Thyroid gland (tissue), 4 donors: ENCODE measurements at regions not wholly inside any gene's neighbourhood (a gene's known extent, or its start where the extent isn't known, plus 50 kb on each side); places are given as distances from the start of the nearest gene placed in this dataset.

Source experiments
- DNase-seq, 2 donors: peaks; one replicate each; pipeline ENCODE4 v3.0.0-alpha.2; 2019
- H3K27ac ChIP-seq, 3 donors: fragments of 200-600 bp; sonication (generic); 1 replicate in 2 of 3; 2 replicates in 1 of 3; pipeline ENCODE4 v1.5.1; 2016 to 2019; ENCODE audit warnings: mild to moderate bottlenecking in 1 of 3, moderate library complexity in 1 of 3
- H3K27me3 ChIP-seq: fragments of 200-600 bp; sonication (generic); one replicate; pipeline ENCODE4 v1.5.1; 2019
- H3K36me3 ChIP-seq, 2 donors: fragments of 200-600 bp; sonication (generic); one replicate each; pipeline ENCODE4 v1.5.1; 2016 to 2019
- H3K4me1 ChIP-seq, 2 donors: fragments of 200-600 bp; sonication (generic); one replicate each; pipeline ENCODE4 v1.5.1; 2017 to 2019
- H3K4me3 ChIP-seq, 3 donors: fragments of 200-600 bp; sonication (generic); replicated peaks in 1 of 3; 1 replicate in 2 of 3; 2 replicates in 1 of 3; pipeline ENCODE4 v1.5.1; 2016; ENCODE audit warnings: mild to moderate bottlenecking in 1 of 3
- H3K9me3 ChIP-seq: fragments of 200-600 bp; sonication (generic); one replicate; pipeline ENCODE4 v1.5.1; 2017
- CTCF ChIP-seq, 6 experiments: fragments of 200-600 bp in 3 of 6; fragments of 450-650 bp in 3 of 6; sonication (generic) in 3 of 6; IDR thresholded peaks; one replicate each; pipeline ENCODE4 v1.5.1; 2016 to 2019; ENCODE audit warnings: antibody characterized with exemption in 6 of 6, mild to moderate bottlenecking in 2 of 6, inconsistent platforms in 1 of 6, moderate library complexity in 1 of 6
- POLR2A ChIP-seq, 2 donors: fragments of 450-650 bp; IDR thresholded peaks; one replicate each; pipeline ENCODE4 v1.6.1; 2017; ENCODE audit warnings: antibody characterized with exemption in 2 of 2, mild to moderate bottlenecking in 2 of 2, moderate library complexity in 1 of 2
- WGBS, 2 donors: methylation state at CpG; one replicate each; pipeline ENCODE4 v1.1.5; 2017; 5-methylcytosine and 5-hydroxymethylcytosine counted together
- intact Hi-C: fragments of 100-400 bp; cut with DNase I; formaldehyde crosslinking; loops from one replicate; pipeline ENCODE4 v1.15.1; 2023

- Histone ChIP-seq H3K27me3 (no peaks in the 10 kb centered on the region), H3K9me3 (no peaks in the 10 kb centered on the region), H3K4me3 (no peak overlapping the region), H3K36me3 (no peaks in the 10 kb centered on the region), H3K4me1 (peaks cover 47 to 61% of the 10 kb centered on the region in 2 donors), H3K27ac (peak overlapping the region; percentile 86 to 94 (median 93))
- 52 to 56% methylated on average over 4 of the region's 4 CpGs for WGBS, 2 donors
- peak; percentile 86 to 88 for DNase-seq
- intact Hi-C loops = no loop called here
- TF ChIP-seq CTCF (IDR thresholded peaks at IDR 0.05) (no peak), POLR2A (IDR thresholded peaks at IDR 0.05) (no peak)
Observed at GRCh38 chr16:27617665-27618064, 67.7 kb downstream of the KATNIP start.

- peak overlapping the region; percentile 86 to 94 (median 93) for H3K27ac ChIP-seq
- DNase-seq = peak in 1 of 2 donors; percentile 15
- no peaks in the 10 kb centered on the region for H3K36me3 ChIP-seq
- WGBS, 2 donors = 85 to 88% methylated on average over 15 of the region's 15 CpGs
- no peaks in the 10 kb centered on the region for H3K27me3 ChIP-seq
- H3K9me3 ChIP-seq = no peaks in the 10 kb centered on the region
- no peak overlapping the region for H3K4me3 ChIP-seq
- H3K4me1 ChIP-seq = peaks cover 42 to 60% of the 10 kb centered on the region in 2 donors
- TF ChIP-seq POLR2A (IDR thresholded peaks at IDR 0.05) (no peak), CTCF (IDR thresholded peaks at IDR 0.05) (no peak)
- intact Hi-C loops = no loop called here
Observed at GRCh38 chr16:27618165-27618564, 68.2 kb downstream of the KATNIP start.

- DNase-seq = peak; percentile 35 to 54
- Histone ChIP-seq H3K27ac (peak overlapping the region; percentile 86 to 94 (median 93)), H3K4me3 (no peak overlapping the region), H3K9me3 (no peaks in the 10 kb centered on the region), H3K27me3 (no peaks in the 10 kb centered on the region), H3K36me3 (no peaks in the 10 kb centered on the region), H3K4me1 (peaks cover 39 to 56% of the 10 kb centered on the region in 2 donors)
- WGBS, 2 donors = 51 to 57% methylated on average over 7 of the region's 7 CpGs
- TF ChIP-seq CTCF (IDR thresholded peaks at IDR 0.05) (no peak), POLR2A (IDR thresholded peaks at IDR 0.05) (no peak)
- intact Hi-C loops = no loop called here
Observed at GRCh38 chr16:27618606-27619327, 68.8 kb downstream of the KATNIP start.

- Histone ChIP-seq H3K27ac (peak overlapping the region; percentile 38 to 94 (median 52)), H3K9me3 (no peaks in the 10 kb centered on the region), H3K4me3 (no peak overlapping the region), H3K36me3 (no peaks in the 10 kb centered on the region), H3K4me1 (peaks cover 47 to 70% of the 10 kb centered on the region in 2 donors), H3K27me3 (no peaks in the 10 kb centered on the region)
- WGBS, 2 donors = 71 to 72% methylated on average over 4 of the region's 4 CpGs
- DNase-seq = no peak
- intact Hi-C loops = no loop called here
- no peak for TF ChIP-seq CTCF (IDR thresholded peaks at IDR 0.05)
- no peak for TF ChIP-seq POLR2A (IDR thresholded peaks at IDR 0.05)
Observed at GRCh38 chr16:27620541-27620940, 70.6 kb downstream of the KATNIP start.
